M059J (cell line): ENCODE measurements at regions not wholly inside any gene's neighbourhood (a gene's known extent, or its start where the extent isn't known, plus 50 kb on each side); places are given as distances from the start of the nearest gene placed in this dataset.
"Not testable (repeated sequence)": the region's sequence is repeated elsewhere in the genome, so short reads cannot be mapped to it uniquely, and the experiment has no call there.

Experiments used
- DNase-seq: peaks from one replicate; pipeline ENCODE4 v3.0.0-alpha.2; 2012; ENCODE audit warnings: low read depth

DNA sequence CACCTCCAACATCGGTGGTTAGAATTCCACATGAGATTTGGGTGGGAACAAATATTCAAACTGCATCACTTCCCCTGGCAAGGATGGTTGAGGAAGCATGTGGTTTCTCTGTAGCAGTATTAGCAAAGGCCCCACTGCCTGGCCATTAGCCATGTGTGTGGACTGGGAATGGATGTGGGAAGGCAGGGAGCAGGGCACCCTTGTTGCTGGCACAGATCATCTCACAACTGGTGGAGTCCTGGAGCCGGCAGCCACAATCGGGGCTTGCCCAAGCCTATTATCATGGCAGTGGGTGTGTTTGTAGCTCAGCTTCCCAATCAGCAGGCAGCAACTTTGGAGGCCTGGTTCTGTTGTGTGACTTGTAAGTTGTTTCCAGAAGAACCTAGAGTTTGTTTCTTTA, 391.9 kb downstream of the DLEU7 start:
- no peak for DNase-seq

- DNase-seq = no peak
These were observed 391.5 kb downstream of the DLEU7 start for GRCh38 chr13:50452028-50452427.

- DNase-seq = no peak
These were observed 390.7 kb downstream of the DLEU7 start for GRCh38 chr13:50452756-50453155.

DNA sequence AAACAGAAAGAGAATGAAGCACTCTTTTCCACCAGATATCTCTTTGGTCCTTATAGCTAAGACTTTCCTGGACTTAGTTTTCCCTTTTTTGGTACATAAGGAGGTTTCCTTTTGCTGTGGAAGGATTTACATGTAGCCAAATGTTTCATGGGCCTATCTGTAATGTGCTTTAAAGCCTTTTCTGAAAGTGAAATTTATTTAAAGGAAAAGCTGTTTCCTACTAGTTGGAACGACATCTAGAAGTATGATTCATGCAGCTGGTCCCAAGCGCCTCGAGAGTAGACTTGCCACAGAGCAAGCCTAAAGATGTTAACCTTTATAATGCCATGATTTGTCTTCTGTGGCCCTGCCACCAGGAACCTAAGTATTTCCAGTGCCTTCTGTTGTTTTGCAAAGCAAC, 390.3 kb downstream of the DLEU7 start:
- peak; percentile 11 for DNase-seq

- peak; percentile 41 for DNase-seq
These were observed 387.4 kb downstream of the DLEU7 start for GRCh38 chr13:50456111-50456510.

- DNase-seq = no peak
These were observed 385.8 kb downstream of the DLEU7 start for GRCh38 chr13:50457415-50458393.

DNA sequence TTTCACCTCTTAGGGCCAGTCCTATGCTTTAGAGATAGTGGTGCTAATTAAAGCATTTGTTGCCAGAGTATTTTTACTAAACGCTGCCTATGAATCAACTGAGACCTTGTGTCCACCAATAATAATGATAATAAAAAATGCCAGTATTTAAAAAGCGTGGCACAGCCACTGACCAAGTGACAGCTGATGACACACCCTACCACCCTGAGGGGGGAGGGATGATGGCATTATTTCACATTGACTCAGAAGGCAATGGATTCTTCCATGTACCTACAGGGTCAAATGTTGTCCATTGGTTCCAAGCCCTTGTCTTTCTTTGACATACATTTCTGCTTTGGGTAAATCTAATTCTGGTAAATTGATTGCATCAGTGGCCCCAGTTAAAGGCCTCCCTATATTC, 384.4 kb downstream of the DLEU7 start:
- DNase-seq = no peak

GRCh38 chr13:50459658-50460057, 383.8 kb downstream of the DLEU7 start:
- DNase-seq = no peak

- no peak for DNase-seq
These were observed 383.1 kb downstream of the DLEU7 start for GRCh38 chr13:50460358-50460757.

- no peak for DNase-seq
These were observed 382.3 kb downstream of the DLEU7 start for GRCh38 chr13:50461189-50461588.

DNA sequence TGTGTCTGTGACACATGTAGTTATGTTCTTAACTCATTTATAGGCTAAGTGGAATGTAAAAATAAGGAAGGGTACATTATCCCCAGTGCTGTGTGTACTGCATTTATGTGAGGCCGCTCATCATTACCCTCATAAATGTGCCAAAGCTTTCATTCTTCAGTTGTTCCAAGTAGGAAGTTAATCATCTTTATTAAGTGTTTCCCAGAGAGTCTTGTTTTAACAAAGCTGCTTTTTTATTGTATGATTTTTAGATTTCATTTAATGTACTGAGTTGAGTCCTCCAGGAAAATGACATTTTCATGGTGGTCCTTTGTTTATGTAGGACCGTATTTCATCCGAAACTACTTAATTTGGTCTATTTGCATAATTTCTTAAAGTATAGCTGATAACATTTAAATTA, 379.8 kb downstream of the DLEU7 start:
- DNase-seq = peak; percentile 22

DNA sequence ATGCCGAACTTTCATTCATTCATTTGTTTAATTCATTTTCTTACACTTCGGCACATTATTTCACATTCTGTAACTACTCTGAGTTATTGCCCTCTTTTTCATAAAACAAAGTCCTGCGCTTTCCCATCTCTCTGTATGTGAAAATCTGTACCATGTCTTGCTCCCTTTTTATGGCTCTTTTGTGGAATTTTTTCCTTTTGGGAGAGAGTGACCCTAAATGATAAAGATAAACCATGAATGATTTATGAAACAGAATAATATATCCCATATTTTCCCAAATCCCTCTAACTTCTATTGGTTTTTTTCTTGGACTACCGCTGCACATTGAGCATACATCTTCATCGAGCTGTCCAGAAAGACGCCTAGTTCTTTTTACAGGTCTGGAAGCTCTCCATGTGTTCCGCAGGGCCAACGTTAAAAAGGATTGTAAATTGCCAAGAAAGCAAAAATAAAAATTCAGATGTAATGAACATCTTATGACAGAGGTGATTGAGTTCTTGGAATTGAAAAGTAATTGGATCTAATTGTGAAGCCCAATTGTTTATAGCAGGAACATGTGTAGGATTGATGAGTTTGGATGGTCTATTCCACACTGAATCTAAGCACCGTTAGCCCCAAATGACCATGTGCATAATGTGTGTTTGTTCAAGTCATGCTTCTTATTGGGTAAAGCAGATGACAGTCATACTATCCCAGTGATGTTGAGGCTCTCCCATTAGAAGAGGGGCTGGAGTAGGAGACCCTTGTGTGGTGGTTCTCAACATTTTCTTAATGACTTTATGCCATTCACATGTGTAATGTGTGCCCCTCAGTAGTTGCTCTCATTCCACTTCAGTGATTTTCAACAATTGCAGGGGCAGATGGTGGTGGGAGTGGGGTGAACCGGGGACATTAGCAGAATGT, 378.9 kb downstream of the DLEU7 start:
- no peak for DNase-seq

DNA sequence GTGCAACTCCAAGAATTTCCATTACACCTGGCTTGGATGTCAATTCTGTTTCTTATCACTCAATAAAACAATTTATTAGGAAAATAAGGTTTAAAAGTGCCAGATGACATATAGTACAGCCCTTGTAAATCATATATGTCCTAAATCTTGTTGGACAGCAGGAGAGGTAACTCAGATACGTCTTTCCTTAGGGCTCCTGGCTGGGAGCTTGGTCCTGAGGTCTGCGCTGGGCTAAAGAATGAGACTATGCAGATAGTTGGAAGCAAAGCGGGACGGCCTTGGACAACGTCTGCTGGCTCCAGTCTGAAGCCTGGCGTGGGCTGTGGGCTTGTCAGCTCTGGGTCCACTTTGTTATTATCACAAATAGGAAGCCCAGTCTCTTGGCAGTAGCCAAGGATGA, 377.0 kb downstream of the DLEU7 start:
- no peak for DNase-seq

DNA sequence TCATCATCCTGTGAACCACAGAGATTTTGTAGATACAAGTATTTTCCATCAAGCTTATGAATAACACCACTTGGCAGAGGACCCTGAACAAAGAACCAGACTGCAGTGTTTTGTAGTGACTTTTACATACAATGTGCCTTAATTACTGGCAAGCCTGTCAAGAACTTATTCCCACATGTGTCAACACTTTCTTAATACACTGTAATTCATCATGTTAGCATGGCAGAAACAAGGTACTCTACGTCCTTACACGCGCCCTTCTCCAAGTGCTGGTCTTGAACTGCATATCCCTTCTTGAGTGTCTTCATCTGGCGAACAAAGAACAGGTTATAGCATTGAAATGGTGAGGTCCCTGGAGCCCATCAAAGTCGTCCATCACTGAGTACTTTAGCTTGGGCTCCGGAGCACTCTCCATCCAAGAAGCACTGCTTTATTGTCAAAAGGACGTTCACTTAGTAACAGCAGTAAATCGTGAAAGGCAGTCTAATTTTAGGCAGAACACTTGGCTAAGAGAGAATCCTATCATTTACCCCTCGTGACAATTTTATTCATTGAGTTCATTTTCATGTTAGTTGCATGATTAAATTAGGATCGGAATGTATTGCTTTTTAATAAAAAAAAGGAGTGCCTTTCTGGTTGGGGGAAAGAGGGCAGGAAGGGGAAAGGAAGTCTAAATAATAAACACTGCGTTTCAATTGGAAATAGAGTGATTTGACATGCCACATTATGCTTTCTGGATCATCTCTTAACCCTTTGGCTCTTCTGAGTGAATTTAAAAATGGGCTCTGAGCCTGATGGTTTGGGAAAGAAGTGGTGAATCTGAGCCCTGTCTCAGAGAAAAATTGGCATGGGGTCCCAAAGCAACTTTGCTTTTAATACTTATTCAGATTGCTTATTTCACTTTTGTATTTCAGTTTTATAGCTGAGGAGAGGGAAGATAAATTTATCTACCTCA, 376.1 kb downstream of the DLEU7 start:
- no peak for DNase-seq

GRCh38 chr13:50468849-50469669, 374.4 kb downstream of the DLEU7 start:
- DNase-seq = no peak

GRCh38 chr13:50473050-50473449, 370.4 kb downstream of the DLEU7 start:
- not testable (repeated sequence) for DNase-seq

- no peak for DNase-seq
These were observed 369.3 kb downstream of the DLEU7 start for GRCh38 chr13:50474088-50474662.

DNA sequence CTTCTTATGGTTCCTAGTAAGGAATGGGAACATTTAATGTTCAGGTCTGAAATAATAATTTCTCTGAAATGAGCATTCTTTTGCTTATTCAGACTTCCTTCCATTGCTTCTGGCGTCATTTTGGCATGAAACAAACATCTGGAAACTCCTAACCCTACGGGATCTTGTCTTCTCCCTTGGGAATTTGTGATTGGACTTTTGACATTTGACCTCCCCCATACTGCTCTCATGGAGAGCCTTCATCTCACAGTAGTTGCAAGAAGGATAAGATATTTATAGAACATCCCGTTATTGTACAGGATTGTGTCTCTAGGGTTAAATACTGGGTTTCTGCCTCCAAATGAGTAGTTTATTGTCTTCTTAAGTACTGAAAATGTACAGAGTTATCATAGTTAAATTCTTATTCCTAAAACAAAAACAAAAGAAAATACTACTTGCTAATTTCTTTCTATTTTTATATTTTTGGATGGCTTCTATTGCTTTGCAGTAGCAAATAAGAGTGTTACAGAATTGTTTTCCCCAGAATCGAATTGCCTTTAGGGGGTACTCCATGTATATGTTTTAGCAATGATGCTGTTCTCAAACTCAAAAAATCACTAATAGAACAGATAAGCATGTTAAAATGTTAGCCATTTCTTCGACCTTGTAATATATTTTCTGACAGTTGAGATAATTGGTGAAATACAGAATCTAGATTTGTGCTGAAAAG, 366.8 kb downstream of the DLEU7 start:
- no peak for DNase-seq

GRCh38 chr13:50481936-50482335, 361.6 kb downstream of the DLEU7 start:
- no peak for DNase-seq

- no peak for DNase-seq
These were observed 360.1 kb downstream of the DLEU7 start for GRCh38 chr13:50483416-50483815.
